GM18870 (cell line): ENCODE measurements at regions not wholly inside any gene's neighbourhood (a gene's known extent, or its start where the extent isn't known, plus 50 kb on each side); places are given as distances from the start of the nearest gene placed in this dataset.
"Not testable (repeated sequence)": the region's sequence is repeated elsewhere in the genome, so short reads cannot be mapped to it uniquely, and the experiment has no call there.

ENCODE experiments used
- ATAC-seq: cut with Tn5 transposase; IDR thresholded peaks from one replicate; pipeline ENCODE4 v1.9.1; 2021; ENCODE audit warnings: moderate library complexity; ENCODE audit not compliant: unreplicated experiment

DNA sequence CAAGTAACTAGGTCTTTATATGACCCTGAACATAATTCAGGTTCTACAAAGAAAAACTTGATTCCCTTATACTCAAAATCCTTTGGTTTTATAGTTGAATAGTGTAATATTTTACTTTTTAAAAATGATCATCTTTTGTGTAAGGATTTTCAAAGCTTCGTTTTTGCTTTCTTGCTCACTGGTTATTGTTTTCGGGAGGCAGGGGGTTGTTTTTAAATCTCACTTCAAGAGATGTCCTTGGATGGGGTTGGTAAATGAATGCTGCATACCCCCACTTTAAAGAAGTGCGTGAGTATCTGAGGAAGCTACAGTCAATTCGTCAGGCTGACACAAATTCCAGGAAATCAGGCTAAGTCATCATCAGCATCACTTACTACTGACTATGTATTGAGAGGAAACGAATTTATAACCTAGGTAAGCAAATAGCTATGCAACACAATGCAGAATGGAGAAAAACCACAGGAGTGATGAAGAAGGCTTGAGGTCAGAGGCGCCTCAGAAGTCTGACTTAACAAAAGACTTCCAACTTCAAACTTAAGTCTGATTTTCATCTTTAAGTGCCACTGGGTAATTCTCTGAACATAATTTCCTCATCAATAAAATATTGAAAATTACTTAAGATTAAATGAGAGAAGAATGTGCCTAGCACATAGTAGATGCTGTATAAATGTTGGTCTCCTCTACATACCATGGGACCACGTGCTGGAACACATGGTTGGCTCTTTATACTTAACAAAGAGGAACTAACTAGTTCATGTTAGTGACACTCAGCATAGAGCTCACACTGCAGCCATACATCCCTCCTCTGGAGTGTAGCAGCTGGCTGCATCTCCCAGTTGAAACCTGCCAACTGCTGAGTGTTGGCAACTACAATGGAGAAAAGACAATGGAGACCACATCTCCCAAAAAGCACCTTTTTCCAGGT is 106.0 kb upstream of the KIF2A start:
- no peak for ATAC-seq

DNA sequence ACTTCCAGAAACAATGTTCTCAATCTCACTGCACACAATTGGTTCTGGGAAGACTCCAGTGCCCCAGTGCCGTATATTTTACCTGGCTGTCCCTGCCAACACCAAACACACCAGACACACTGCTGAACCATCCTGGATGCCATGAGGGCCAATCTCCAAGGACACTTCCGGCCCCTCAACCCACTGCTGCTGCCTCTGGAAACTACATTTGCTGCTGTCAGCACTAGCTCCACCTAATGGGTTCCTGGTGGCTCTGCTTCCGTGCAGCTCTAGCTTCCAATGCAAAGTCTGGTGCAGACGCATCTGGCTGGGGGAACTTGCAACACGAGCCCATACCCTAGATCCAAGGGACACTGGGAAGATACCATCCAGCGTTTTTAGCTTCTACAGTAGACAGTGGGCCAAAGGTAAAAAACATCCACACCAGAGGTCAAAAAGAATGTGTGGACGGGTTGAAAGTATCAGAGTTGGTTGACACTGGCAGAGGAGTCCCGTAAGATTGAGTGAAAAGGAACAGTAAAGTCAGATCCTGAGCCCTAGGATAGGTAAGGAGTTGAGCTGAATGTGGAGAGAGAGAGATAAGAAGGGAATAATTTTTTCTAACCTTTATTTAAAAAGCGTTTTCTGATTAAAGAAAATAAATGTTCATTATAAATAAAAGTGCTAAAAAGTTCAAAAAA is 99.7 kb upstream of the KIF2A start:
- no peak for ATAC-seq

DNA sequence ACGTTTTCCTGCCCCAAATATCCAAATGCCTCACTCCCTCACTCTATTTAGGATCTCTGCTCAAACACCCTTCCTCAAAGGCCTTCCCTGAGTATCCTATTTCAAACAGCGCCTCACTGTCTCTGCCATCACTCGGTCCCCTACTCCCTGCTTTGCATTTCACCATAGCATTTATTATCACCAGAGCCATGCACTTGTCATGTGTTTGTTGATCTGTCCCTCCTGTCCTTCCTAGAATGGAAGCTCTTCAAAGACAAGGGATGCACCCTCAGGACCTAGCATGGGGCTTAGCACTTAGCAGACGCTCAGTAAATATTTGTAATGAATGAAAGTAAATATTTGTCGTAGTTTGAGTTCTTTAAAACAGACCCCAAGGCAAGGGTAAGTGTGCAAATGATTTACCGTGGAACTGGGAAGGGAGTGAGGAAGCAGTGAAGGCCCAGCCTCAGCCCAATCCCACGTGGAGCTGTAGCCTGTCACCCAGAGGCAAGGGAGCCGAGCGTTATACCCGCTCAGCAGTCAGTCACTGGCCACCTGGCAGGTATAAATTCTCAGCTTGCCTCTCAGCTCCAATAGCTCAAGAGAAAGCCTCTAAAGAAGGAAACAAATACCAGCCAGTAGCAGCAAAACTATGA is 97.7 kb upstream of the KIF2A start:
- ATAC-seq: no peak

DNA sequence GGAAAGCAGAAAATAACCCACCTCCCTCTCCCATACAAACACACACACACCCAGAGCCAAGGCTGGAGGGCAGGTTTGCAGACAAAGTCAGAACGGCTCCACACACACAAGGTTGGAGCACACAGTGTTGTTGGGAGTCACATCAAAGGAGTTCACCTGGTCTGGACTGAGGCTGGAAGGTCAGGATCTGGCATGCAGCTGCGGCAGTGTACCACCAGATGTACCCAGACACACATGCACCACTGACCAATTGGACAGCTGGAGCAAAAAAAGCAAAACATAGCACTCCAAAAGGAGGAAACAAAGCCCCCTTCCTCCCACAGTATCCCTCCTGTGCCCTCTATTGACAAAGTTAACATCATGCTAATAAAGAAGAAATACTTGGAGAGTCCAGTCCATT is 94.6 kb upstream of the KIF2A start:
- no peak for ATAC-seq

DNA sequence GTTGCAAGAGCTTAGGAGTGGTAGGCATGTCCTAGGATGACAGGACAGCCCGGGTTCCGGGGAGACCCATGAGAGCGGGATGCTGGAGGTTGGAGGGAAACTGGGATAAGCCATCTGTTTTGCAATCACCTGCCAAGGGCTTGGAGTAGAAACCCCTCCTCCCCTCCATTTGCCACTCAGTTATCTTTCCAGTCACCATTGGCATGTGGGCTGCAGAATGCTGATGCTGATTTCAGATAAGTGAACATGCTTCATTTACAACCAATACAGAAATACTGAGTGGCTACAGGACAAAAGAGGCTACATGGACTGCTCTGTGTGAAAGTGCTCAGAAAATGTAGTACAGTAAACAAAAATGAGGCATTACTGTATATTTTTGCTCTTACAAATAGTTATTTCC is 93.4 kb upstream of the KIF2A start:
- ATAC-seq: no peak

DNA sequence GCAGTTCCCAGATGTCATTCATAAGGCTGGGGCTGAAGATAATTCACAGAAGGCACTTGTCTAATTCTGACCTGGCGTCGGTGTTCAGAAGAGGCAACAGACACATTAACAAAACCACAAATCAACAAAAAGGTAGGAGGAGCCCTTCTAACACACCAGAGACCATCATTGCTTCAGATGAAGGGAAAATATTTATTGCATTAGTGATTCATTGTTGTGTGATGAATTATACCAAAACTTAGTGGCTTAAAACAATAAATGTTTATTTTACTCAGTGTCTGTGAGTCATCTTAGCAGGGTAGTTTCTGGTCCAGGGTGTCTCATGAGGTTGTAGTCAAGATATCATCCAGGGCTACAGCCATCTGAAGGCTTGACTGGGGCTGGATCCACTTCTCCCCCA is 91.3 kb upstream of the KIF2A start:
- ATAC-seq: no peak

DNA sequence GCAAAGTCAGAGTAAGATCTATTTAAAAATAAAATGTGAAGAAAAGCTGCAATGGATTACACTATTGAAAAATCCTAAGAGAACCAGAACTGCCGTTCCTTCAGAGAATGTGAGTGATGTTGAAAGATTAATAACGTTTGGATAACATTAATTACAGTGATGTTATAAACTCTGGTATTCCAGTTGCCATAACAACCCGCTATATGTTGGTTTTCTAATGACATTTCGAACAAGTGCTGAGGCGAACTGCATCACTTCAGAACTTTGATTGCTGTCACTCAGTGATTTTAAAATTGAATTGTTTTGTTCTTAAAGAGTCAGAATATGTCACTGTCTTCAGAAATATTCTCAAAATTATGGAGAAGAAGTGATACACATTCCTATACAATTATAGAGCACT is 89.4 kb upstream of the KIF2A start:
- ATAC-seq: not testable (repeated sequence)

DNA sequence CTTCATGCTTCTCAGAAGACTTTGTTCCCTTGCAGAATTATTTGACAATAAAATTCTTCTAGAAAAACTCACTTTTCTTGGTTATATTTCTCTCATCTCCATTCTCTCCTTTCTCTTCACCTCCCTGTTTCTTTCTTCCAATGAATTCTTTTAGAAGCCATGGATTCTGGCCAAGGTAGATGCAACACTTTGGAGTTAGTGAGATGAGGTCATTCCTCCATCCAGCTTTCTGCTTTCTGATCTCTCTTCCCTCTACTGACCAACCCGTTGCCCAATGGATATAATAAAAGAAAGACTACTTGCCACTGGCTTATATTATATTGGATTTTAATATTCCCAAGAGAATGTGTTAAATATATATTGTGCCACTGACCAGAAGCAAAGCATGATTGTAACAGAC is 88.9 kb upstream of the KIF2A start:
- not testable (repeated sequence) for ATAC-seq

DNA sequence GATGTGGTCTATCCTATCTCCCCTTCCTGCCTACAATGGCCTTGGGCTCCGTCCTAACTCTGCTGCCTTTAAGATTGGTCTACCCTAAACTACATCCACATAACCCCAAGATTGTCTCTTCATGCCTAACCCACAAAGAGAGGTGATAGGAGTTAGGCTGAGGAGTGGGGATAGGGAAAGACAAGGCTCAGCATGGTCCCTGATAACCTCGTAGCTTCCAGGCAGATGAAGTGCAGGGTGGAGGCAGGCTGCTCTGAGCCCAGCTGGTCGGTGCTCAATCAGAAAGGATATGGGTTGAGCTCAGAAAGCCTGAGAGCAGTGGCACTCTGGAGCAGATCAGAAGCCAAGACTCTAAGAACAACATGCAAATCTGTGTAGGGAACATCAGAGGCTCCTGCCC is 87.1 kb upstream of the KIF2A start:
- not testable (repeated sequence) for ATAC-seq

DNA sequence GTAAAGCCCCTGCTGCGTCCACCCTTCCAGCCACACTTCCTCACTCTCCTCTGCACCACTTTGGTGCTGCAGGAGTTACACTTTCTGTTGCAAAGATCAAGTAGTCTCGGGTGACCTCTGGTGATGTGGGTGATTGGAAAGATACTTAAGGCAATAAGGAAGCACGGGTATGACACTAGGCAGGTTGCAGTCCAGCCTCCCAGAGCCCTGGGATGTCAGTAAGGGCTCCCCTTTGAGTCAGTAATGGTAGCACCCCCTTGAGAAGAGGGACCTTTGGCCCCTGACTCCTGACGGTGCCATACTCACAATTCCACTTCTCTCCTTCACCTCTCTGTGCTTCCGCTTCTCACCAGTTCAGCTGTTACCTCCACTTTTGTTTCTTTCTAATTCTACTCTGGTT is 84.1 kb upstream of the KIF2A start:
- not testable (repeated sequence) for ATAC-seq

DNA sequence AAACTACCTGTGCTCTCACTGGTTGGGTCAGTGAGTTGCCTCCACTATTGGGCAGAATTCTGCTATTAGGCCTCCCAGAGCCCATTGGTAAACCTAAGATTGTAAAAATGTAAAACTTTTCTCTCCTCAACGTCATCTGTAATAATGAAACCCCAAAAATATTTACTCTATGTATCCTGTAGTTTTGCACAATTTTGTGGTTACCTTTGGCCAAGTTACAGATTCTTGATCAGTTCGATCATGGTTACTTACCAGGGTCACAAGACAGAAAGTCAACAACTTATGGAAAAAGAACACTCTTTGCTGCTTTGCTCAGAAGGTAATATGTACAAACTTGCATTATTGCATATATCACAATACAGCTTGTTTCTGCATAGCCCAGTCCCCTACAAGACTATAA is 83.7 kb upstream of the KIF2A start:
- not testable (repeated sequence) for ATAC-seq

DNA sequence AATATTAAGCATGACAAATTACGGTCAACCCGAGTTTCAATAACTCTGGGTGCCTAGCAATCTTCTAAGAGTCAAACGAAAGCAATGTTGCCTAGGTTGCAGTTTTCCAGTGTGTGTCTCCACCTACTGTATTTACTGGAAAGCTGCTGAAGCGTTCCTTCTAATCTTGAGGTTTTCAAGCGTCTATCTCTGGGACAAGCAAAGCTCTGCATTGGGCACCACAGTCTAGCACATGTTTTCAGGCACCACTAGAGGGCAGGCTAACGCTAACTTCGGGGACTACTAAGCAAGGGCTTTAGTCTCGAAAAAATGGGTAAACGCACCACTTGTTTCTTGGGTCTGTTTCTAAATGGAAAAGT is 82.7 kb upstream of the KIF2A start:
- ATAC-seq: peak; percentile 96

DNA sequence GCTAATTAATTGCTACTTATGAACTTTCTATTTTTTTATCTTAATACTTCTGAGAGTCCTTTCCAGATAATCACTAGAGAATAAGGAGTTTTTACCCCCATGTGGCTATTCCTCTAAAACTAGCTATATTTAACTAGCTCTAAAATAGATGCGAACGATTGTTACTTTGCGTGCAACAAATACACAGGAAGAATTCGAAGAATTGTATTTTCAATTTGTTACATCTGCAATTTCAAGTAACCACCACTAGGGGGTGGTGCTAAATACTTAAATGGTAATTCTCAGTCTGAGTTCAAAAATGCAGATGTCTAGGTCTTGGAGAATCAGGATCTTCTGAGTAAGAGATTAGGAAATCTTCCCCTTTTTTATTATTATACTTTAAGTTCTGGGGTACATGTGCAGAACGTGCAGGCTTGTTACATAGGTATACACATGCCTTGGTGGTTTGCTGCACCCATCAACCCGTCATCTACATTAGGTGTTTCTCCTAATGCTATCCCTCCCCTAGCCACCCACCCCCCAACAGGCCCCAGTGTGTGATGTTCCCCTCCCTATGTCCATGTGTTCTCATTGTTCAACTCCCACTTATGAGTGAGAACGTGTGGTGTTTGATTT is 80.9 kb upstream of the KIF2A start:
- ATAC-seq: not testable (repeated sequence)

DNA sequence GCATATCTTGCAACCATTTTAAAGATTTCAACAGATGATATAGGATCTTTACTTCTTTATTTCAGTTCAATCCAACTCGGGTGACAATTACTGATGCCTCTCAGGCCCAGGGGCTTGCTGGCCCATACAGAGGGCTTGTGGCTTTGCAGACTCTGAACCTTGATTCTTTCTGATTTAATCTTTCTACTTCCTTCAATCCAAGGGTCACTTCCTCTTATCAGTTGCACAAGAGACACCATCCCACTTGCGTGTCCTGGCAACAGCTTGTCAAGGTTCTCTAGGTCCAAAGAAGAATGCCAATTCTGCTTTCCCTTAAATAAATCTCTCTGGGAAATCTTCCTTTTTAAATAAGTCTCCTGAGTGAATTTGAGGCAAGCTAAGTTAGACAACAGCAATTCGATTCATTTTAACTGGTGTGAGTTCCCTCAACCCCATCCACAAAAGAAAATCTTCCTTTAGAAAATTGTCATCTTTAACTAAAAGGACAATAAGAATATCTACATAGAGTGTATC is 75.1 kb upstream of the KIF2A start:
- ATAC-seq: not testable (repeated sequence)

DNA sequence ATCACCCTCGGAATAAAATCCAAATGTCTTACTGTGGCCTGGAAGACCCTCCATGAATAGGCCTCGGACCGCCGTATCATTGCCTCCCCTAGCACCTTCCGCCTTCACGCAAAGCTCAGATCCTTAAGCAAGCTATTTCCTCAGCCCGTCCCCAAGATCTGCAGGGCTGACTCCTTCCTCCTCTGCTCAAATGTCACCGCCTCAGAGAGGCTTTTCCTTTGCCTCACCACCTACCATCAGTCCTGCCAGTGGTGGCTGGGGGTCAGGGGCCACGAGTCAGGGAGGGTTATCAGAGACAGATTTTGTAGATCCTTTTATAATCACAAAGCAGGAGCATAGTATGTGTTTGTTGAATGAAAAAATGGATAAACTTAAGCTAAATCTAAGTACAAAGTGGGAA is 74.4 kb upstream of the KIF2A start:
- ATAC-seq: no peak

DNA sequence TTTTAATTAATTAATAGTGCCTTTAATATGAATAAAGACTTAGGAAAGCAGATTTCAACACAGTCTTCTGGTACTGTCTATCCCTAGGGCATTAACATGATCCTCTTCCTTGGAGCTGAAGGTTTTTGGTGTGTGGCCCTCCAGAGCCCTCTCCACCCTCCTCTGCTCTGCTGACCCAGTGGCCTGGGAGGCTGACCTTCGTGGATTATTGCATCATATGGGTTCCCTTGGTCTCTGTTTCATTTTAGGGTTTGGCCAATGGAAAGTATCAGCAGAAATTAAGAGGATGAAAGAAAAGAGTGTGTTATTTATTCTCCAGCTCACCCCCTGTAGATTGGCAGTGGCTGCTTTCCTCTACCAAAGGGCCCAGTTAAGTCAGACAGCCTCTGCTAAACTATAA is 73.8 kb upstream of the KIF2A start:
- ATAC-seq: not testable (repeated sequence)

DNA sequence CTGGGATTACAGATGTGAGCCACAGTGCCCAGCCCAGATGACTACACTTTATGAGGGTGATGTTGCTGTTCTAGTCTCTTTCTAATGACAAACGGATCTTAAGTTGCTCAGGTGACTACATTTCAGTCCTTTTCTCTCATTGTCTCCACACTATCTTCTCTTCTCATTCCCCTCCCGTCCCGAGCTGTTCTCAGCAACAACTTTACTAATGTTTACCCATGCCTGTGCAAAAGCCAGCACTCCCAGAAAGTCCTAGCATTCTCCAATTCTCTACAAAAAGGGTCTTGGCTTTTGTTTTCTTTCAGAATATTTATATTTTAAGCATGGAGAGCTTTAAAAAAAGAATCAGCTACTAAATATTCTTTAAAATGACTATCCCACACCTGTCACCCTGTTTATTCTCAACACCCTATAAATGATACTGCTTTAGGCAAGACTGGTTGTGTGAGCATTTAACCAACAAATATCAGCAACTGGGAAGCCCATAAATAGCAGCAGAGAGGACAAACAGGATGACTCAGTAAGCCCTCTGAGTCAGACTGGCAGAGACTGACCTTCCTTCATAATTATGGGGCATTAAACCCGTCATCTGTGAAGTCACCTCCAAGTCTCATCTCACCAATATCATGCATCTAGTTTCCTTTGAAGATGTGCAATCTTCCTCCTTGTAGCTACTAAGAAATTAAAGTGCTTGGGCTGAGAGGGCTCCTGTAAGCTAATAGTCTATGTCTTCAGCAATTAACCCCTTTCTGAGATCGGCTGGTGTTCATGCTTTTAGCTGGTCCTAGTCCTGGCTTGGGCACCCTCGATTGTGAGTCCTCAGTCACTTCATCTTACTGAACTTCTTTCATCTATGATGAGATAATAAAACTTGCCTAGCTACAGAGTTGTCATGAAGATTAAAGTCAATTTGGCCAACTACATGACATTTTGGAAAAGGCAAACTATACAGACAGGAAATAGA is 72.6 kb upstream of the KIF2A start:
- ATAC-seq: peak; percentile 78

DNA sequence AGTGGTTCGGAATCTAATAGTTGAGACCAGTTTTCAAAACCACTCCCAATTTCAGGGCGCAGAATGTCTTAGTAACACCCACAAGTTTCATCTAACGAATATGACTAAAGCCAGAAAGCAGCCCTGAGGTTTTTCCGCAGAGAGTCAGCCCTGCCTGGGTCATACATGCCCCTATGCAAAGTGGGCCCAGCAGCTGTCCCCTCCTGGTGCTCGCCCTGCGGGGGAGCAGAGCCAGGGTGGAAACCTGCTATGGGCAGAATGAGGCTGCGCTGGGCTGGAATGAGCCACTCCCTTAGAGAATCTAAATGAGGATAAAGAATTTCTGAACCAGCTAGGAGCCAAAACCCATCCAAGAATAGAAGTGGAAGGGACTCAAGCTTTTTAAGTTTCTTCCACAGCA is 69.4 kb upstream of the KIF2A start:
- ATAC-seq: peak; percentile 38

DNA sequence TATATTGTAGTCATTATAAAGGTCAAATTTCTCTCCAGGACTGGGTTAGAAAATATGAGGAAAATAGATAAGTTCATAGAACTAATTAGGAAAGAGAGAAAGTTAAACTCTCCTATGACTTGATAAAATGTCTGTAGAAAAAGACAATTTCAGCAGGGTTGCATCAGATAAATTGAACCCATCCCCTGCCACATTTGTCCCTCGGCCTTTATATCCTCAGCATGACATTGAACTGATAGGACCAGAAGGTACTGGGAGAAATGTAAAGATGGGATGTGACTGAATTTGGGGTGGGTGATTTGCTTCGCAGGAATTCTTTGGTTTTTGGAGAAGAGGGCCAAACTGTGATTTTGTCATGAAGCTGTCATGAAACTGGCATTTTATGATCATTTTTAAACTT is 68.1 kb upstream of the KIF2A start:
- ATAC-seq: not testable (repeated sequence)

DNA sequence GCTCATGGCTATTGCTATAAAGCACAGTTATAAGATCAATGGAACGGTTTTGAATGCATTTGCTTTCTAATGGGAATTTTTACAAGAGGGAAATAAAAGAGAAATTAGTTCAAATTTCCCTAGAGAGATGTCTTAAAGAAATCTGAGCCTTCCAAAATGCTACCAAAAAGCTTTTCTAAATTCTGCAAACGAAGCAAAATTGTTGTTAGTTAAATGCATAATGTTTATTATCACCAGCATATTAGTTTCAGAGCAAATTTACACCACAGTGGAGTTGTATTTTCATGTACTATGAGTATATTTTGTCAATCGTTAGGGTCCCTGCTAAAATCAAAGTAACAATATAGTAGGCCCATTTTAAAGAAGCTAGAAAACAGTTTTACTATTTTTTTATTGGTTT is 67.4 kb upstream of the KIF2A start:
- not testable (repeated sequence) for ATAC-seq
